Calu3 (cell line): ENCODE measurements at regions not wholly inside any gene's neighbourhood (a gene's known extent, or its start where the extent isn't known, plus 50 kb on each side); places are given as distances from the start of the nearest gene placed in this dataset.

Experiments used
- BruUV-seq: library from RNA; stranded (reverse); fragments of 400-500 nt; replicated peaks from 2 replicates; lab custom pipeline; 2021; lab: Mats Ljungman, UMichigan
- CTCF ChIA-PET: fragments of 300-600 bp; sonication (Branson Sonifier 250); formaldehyde crosslinking; loops from one replicate; lab custom pipeline; 2022; ENCODE audit warnings: antibody characterized with exemption; lab: Charles Lee
- DNase-seq: peaks from one replicate; pipeline ENCODE4 v3.0.0; 2022
- H3K27ac Mint-ChIP-seq: one replicate; pipeline ENCODE4 v1.8.0; 2022; ENCODE audit warnings: mixed read lengths; ENCODE audit not compliant: unreplicated experiment
- H3K27me3 Mint-ChIP-seq: one replicate; pipeline ENCODE4 v1.8.0; 2022; ENCODE audit warnings: mixed read lengths; ENCODE audit not compliant: unreplicated experiment
- H3K36me3 Mint-ChIP-seq: one replicate; pipeline ENCODE4 v1.8.0; 2022; ENCODE audit warnings: mild to moderate bottlenecking, moderate library complexity, mixed read lengths; ENCODE audit not compliant: insufficient read depth, unreplicated experiment
- H3K4me1 Mint-ChIP-seq: one replicate; pipeline ENCODE4 v1.8.0; 2022; ENCODE audit warnings: mild to moderate bottlenecking, low read depth, mixed read lengths; ENCODE audit not compliant: unreplicated experiment
- H3K4me3 Mint-ChIP-seq: one replicate; pipeline ENCODE4 v1.8.0; 2022; ENCODE audit warnings: mild to moderate bottlenecking, low read depth, moderate library complexity, mixed read lengths; ENCODE audit not compliant: unreplicated experiment
- H3K9me3 Mint-ChIP-seq: one replicate; pipeline ENCODE4 v1.8.0; 2022; ENCODE audit warnings: low read depth, mixed read lengths; ENCODE audit not compliant: unreplicated experiment
- intact Hi-C: fragments of 100-400 bp; cut with micrococcal nuclease; formaldehyde crosslinking; loops from one replicate; pipeline ENCODE4 v1.10.0; 2022; ENCODE audit not compliant: unreplicated experiment
- TF ChIP-seq, protein P1 (sequence below): fragments of 200-600 bp; IDR thresholded peaks from one replicate; pipeline ENCODE4 v1.8.0; 2022; ENCODE audit warnings: antibody characterized with exemption; ENCODE audit not compliant: unreplicated experiment

DNA sequence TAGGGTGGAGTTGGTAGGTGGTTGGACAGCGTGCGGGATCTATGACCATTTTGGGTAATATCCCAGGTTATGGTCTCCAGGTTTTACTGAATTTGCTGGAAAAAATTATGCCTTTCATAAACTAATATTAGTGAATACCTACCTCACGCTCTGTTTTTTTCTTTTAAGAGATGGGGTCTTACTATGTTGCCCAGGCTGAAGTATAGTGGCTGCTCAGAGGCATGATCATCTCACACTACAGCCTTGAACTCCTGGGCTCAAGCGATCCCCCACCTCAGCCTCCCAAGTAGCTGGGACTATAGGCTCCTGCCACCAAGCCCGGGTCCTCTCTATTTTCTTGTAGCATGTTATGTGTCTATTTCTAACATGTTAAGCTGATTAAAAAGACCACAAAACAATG lies 100.2 kb downstream of the RHOU start:
- no peaks in the 10 kb centered on the region for H3K27me3 Mint-ChIP-seq
- intact Hi-C loops, result loop anchor here (5.0 to 10.0 kb wide), 3 partner anchors 69 to 299 kb away; partner anchors contain the start of gene RHOU
- no peak overlapping the region for H3K4me3 Mint-ChIP-seq
- CTCF ChIA-PET, result interaction anchor here (0.6 kb wide), 1 partner anchor 70 kb away, joined by 3 read pairs; no protein-coding TSS in a partner anchor
- H3K9me3 Mint-ChIP-seq, result no peaks in the 10 kb centered on the region
- TF ChIP-seq, protein P1, sequence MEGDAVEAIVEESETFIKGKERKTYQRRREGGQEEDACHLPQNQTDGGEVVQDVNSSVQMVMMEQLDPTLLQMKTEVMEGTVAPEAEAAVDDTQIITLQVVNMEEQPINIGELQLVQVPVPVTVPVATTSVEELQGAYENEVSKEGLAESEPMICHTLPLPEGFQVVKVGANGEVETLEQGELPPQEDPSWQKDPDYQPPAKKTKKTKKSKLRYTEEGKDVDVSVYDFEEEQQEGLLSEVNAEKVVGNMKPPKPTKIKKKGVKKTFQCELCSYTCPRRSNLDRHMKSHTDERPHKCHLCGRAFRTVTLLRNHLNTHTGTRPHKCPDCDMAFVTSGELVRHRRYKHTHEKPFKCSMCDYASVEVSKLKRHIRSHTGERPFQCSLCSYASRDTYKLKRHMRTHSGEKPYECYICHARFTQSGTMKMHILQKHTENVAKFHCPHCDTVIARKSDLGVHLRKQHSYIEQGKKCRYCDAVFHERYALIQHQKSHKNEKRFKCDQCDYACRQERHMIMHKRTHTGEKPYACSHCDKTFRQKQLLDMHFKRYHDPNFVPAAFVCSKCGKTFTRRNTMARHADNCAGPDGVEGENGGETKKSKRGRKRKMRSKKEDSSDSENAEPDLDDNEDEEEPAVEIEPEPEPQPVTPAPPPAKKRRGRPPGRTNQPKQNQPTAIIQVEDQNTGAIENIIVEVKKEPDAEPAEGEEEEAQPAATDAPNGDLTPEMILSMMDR, result no peak
- no TSS peak for BruUV-seq
- H3K4me1 Mint-ChIP-seq, result peaks cover 72% of the 10 kb centered on the region
- no peak for DNase-seq
- H3K27ac Mint-ChIP-seq, result no peak overlapping the region
- H3K36me3 Mint-ChIP-seq, result peaks cover 17% of the 10 kb centered on the region

DNA sequence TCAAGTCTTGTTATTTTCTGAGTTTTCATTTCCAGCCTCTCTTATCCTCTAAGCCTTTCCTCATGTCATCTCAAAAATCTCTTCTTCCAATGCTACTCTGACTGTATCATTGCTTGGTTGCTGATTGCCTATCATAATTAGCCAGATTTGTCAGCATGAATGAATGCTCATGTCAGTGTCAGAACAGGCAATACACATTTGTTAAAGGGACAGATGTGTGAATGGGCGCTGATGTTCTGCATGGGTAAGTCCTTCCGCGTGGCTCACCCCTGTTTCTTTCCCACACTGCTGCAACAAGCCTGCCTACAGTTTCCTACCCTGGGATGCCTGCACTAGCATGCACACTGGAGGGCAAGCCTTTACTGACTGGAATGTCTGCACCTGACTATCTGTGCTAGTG lies 100.6 kb downstream of the RHOU start:
- Mint-ChIP-seq H3K27ac (no peak overlapping the region), H3K9me3 (no peaks in the 10 kb centered on the region), H3K4me1 (peaks cover 67% of the 10 kb centered on the region), H3K36me3 (peaks cover 15% of the 10 kb centered on the region), H3K4me3 (no peak overlapping the region), H3K27me3 (no peaks in the 10 kb centered on the region)
- CTCF ChIA-PET, result interaction anchor here (0.6 kb wide), 1 partner anchor 69 kb away, joined by 3 read pairs; no protein-coding TSS in a partner anchor
- DNase-seq, result no peak
- TF ChIP-seq, protein P1, result no peak
- intact Hi-C loops, result loop anchor here (5.0 to 10.0 kb wide), 3 partner anchors 69 to 299 kb away; partner anchors contain the start of gene RHOU
- BruUV-seq, result no TSS peak

DNA sequence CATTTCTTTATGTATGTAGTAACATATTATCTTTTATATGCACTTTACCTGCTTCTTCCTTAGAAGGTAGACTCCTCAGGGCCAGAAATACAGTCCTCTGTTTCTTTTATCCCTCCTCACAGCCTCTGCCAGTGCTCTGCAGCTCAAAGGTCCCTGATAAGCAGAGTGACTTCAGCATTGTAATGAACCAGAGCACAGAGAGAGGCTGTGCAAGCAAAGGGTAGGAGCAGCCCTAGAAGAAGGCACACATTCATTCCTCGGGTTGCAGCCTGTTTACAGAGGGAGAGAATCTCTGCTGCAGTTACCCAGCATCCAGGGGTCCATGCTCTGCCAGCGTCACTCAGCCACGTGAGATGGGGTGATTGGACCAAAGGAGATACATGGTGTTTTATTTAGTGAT lies 101.1 kb downstream of the RHOU start:
- CTCF ChIA-PET, result interaction anchor here (0.6 kb wide), 1 partner anchor 69 kb away, joined by 3 read pairs; no protein-coding TSS in a partner anchor
- intact Hi-C loops, result loop anchor here (5.0 to 10.0 kb wide), 3 partner anchors 68 to 298 kb away; partner anchors contain the start of gene RHOU
- no peak overlapping the region for H3K4me3 Mint-ChIP-seq

DNA sequence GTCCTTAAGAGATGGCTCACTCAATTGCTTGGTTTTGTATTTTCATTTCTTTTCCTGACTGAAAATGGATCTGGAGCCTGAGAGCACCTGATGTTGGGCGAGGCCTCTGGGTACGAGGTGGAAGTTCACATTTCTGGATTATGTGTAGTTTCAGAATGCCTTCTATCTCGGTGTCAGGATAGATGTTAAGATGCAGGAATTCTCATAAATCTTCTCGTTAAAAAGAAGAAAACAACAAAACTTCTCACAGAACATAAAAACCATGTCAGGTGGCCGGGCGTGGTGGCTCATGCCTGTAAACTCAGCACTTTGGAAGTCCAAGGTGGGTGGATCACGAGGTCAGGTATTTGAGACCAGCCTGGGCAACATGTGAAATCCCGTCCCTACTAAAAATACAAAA lies 101.8 kb downstream of the RHOU start:
- intact Hi-C loops, result loop anchor here (5.0 to 10.0 kb wide), 3 partner anchors 68 to 298 kb away; partner anchors contain the start of gene RHOU
- BruUV-seq, result no TSS peak
- H3K9me3 Mint-ChIP-seq, result no peaks in the 10 kb centered on the region
- DNase-seq, result no peak
- no peaks in the 10 kb centered on the region for H3K27me3 Mint-ChIP-seq
- CTCF ChIA-PET, result interaction anchor here (0.6 to 2.5 kb wide), 3 partner anchors 13 to 101 kb away, joined by 3 to 17 read pairs (median 14); partner anchors contain the start of gene RHOU
- H3K27ac Mint-ChIP-seq, result no peak overlapping the region
- peaks cover 17% of the 10 kb centered on the region for H3K36me3 Mint-ChIP-seq
- peaks cover 65% of the 10 kb centered on the region for H3K4me1 Mint-ChIP-seq
- TF ChIP-seq, protein P1, result no peak
- no peak overlapping the region for H3K4me3 Mint-ChIP-seq

More for the DNA sequence above, 101.1 kb downstream of the RHOU start:
- TF ChIP-seq, protein P1, result no peak
- no TSS peak for BruUV-seq
- no peaks in the 10 kb centered on the region for H3K9me3 Mint-ChIP-seq
- H3K4me1 Mint-ChIP-seq, result peaks cover 65% of the 10 kb centered on the region
- H3K36me3 Mint-ChIP-seq, result peaks cover 15% of the 10 kb centered on the region
- no peaks in the 10 kb centered on the region for H3K27me3 Mint-ChIP-seq
- H3K27ac Mint-ChIP-seq, result no peak overlapping the region
- DNase-seq, result no peak
